GM12892 (cell line): ENCODE measurements at regions not wholly inside any gene's neighbourhood (a gene's known extent, or its start where the extent isn't known, plus 50 kb on each side); places are given as distances from the start of the nearest gene placed in this dataset.

Experiments
- POLR2A ChIP-seq: IDR thresholded peaks from 2 replicates; pipeline ENCODE4 v1.6.1; 2011; ENCODE audit warnings: low read depth, low read length, control low read depth
- POLR2AphosphoS5 ChIP-seq: IDR thresholded peaks from 2 replicates; pipeline ENCODE4 v1.6.1; 2011; ENCODE audit warnings: low read depth, low read length, control low read depth
- TAF1 ChIP-seq: IDR thresholded peaks from 2 replicates; pipeline ENCODE4 v1.6.1; 2011; ENCODE audit warnings: low read depth, mild to moderate bottlenecking, control low read depth, low read length, borderline replicate concordance

- TF ChIP-seq POLR2A, result no peak
- TF ChIP-seq TAF1, result no peak
- TF ChIP-seq POLR2AphosphoS5, result no peak
Measured at GRCh38 chr1:193929374-193930033, 743.1 kb upstream of the B3GALT2 start.
